ENCODE measurements at regions not wholly inside any gene's neighbourhood (a gene's known extent, or its start where the extent isn't known, plus 50 kb on each side); places are given as distances from the start of the nearest gene placed in this dataset.

DNA sequence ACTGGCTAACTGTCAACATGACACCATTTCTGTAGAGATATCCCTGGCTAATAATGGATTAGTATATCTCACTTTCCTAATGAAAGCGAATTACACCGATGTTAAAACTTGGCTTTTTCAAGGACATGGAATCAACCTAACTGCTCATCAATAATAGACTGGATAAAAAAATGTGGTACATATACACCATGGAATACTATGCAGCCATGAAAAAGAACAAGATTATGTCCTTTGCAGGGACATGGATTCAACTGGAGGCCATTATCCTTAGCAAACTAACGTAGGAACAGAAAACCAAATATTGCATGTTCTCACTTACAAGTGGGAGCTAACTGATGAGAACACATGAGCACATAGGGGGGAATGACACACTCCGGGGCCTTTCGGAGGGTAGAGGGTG is 62.6 kb downstream of the ZIC1 start:
- TF ChIP-seq, protein P1, sequence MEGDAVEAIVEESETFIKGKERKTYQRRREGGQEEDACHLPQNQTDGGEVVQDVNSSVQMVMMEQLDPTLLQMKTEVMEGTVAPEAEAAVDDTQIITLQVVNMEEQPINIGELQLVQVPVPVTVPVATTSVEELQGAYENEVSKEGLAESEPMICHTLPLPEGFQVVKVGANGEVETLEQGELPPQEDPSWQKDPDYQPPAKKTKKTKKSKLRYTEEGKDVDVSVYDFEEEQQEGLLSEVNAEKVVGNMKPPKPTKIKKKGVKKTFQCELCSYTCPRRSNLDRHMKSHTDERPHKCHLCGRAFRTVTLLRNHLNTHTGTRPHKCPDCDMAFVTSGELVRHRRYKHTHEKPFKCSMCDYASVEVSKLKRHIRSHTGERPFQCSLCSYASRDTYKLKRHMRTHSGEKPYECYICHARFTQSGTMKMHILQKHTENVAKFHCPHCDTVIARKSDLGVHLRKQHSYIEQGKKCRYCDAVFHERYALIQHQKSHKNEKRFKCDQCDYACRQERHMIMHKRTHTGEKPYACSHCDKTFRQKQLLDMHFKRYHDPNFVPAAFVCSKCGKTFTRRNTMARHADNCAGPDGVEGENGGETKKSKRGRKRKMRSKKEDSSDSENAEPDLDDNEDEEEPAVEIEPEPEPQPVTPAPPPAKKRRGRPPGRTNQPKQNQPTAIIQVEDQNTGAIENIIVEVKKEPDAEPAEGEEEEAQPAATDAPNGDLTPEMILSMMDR (IDR thresholded peaks at IDR 0.05; ENCODE audit: insufficient read depth, low read depth, low read length, missing control alignments): no peak
- H3K4me3 ChIP-seq (ENCODE audit: low read depth, low read length): no peak overlapping the region
- no peak for DNase-seq (ENCODE audit: low read depth)

DNA sequence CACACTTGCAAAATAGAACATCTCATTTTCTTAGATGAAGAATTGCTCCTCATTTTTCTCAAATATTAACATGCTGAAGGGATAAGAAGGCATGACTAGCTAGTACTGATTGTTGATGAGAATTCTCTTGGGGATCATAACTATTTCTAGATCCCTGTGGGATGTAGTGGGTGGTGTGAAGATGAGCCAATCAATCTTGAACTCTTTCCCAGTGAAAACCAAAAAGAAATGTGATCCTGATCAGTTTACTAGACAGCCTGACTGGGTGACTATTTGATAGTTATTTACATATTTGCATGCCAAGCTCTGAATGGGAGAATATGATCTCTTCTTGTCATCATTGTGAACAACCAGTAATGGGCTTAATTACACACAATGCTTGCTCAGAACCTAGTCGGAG is 63.7 kb downstream of the ZIC1 start:
- TF ChIP-seq, protein P1 (IDR thresholded peaks at IDR 0.05; ENCODE audit: insufficient read depth, low read depth, low read length, missing control alignments): no peak
- H3K4me3 ChIP-seq (ENCODE audit: low read depth, low read length): no peak overlapping the region
- DNase-seq (ENCODE audit: low read depth): no peak

DNA sequence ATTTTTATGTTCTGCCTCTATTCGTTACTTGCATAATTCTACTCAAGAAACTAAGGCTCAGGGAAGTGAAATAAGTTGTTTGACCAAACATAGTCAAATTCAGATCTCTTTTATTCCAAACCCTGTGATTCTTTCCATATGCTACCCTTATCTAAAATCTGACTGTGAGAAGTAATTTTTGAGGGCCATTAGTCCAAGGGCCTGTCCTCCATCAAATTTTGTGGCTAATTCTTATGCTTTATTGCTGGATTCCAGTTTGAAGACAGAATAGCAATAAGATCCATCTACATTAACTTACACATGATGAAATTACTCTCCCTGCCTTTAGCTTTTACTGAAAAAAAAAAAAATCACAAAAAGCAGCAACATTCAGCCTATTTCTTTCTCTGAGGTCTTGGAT is 74.0 kb downstream of the ZIC1 start:
- DNase-seq (ENCODE audit: low read depth): no peak
- TF ChIP-seq, protein P1 (IDR thresholded peaks at IDR 0.05; ENCODE audit: insufficient read depth, low read depth, low read length, missing control alignments): no peak
- H3K4me3 ChIP-seq (ENCODE audit: low read depth, low read length): no peak overlapping the region

DNA sequence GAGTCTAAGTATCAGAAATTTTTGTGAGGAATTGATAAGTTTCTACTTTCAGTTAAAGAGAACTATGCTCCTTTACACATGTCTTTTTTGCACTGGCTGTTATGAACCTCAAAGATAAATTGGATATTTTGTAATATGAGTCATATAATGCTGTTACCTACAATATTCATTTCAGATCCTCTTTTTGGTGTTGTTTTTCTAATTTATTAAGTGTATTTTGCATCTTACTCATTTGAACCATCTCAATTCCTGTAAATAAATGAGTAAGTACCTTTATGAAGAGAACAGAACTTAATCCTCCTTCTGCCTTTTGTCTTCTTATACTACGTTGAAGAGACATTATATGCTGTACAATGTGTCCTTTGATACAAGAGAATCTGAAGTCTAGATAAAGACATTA is 74.4 kb downstream of the ZIC1 start:
- DNase-seq (ENCODE audit: low read depth): no peak
- H3K4me3 ChIP-seq (ENCODE audit: low read depth, low read length): no peak overlapping the region
- TF ChIP-seq, protein P1 (IDR thresholded peaks at IDR 0.05; ENCODE audit: insufficient read depth, low read depth, low read length, missing control alignments): no peak

DNA sequence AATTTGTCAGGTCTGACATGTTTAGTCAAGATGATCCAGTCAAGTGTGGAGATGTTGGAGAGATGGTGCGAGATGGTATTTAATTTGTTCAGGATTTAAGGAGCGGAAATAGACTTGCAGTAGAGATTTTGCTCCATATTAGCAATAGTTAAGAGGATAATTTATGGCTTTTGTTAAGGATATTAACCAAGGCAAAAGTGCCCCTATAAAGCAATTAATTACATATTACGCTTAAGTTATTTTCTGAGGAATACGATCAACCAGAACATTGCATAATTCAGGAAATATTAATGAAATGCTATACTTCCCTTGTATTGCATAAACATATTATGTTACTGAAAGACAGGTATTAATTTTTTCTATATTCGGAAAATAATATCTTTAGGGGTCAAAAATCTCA is 83.9 kb downstream of the ZIC1 start:
- DNase-seq (ENCODE audit: low read depth): no peak
- H3K4me3 ChIP-seq (ENCODE audit: low read depth, low read length): no peak overlapping the region
- TF ChIP-seq, protein P1 (IDR thresholded peaks at IDR 0.05; ENCODE audit: insufficient read depth, low read depth, low read length, missing control alignments): no peak

DNA sequence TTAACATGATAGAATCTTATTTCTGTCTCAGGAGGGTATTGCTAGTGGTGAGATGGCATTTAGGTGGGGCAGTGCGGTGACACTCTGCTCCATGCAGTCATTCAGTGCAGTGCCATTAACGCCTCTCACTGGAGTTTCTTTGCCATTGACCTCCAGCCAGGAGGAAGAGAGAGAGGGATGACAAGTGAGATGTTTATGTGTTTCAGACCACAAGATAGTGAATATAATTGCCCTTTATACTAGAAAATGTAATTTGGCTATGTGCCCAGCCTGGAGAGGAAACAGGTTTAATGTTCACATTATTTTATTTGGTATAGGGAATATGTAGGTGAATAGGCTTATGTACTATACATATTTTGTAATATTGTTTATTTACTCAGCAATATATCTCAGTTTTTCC is 84.5 kb downstream of the ZIC1 start:
- DNase-seq (ENCODE audit: low read depth): no peak
- TF ChIP-seq, protein P1 (IDR thresholded peaks at IDR 0.05; ENCODE audit: insufficient read depth, low read depth, low read length, missing control alignments): no peak
- H3K4me3 ChIP-seq (ENCODE audit: low read depth, low read length): no peak overlapping the region

DNA sequence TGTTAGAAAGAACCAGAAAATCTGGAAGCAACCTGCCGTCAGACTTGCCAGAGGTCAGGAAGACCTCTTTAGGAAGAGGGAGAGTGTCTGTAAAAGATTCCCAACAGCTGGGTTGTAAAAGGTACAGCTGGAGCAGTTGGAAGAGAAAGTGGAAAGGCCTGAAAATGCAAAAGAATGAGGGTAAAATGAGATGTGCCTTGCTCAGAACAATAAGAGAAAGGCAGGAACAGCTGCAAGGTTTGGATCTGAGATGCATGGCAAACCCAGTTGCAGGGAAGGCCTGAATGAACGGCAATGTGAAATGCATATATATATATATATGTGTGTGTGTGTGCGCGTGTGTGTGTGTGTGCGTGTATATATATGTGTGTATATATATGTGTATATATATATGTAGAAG is 88.1 kb downstream of the ZIC1 start:
- TF ChIP-seq, protein P1 (IDR thresholded peaks at IDR 0.05; ENCODE audit: insufficient read depth, low read depth, low read length, missing control alignments): no peak
- DNase-seq (ENCODE audit: low read depth): no peak
- H3K4me3 ChIP-seq (ENCODE audit: low read depth, low read length): no peak overlapping the region

All from GM12865 (cell line).